ENCODE measurements at regions not wholly inside any gene's neighbourhood (a gene's known extent, or its start where the extent isn't known, plus 50 kb on each side); places are given as distances from the start of the nearest gene placed in this dataset.

GRCh38 chr1:172882385-172882784, 168.4 kb downstream of the TNFSF18 start:
- Histone ChIP-seq H3K9me3 (ENCODE audit: insufficient read depth, low read depth, low read length) (no peaks in the 10 kb centered on the region), H3K9ac (ENCODE audit: low read depth, low read length) (no peak overlapping the region), H3K4me1 (ENCODE audit: insufficient read depth, low read length) (no peaks in the 10 kb centered on the region), H3K27me3 (ENCODE audit: insufficient read depth, low read length) (no peaks in the 10 kb centered on the region), H3K4me3 (ENCODE audit: low read length) (no peak overlapping the region), H3K27ac (ENCODE audit: low read length) (no peak overlapping the region), H3K36me3 (ENCODE audit: insufficient read depth, low read depth, low read length) (no peaks in the 10 kb centered on the region)

- no peaks in the 10 kb centered on the region for H3K9me3 ChIP-seq (ENCODE audit: insufficient read depth, low read depth, low read length)
- no peak overlapping the region for H3K9ac ChIP-seq (ENCODE audit: low read depth, low read length)
- H3K27me3 ChIP-seq (ENCODE audit: insufficient read depth, low read length): no peaks in the 10 kb centered on the region
- no peak overlapping the region for H3K4me3 ChIP-seq (ENCODE audit: low read length)
- H3K36me3 ChIP-seq (ENCODE audit: insufficient read depth, low read depth, low read length): no peaks in the 10 kb centered on the region
- H3K27ac ChIP-seq (ENCODE audit: low read length): no peak overlapping the region
- H3K4me1 ChIP-seq (ENCODE audit: insufficient read depth, low read length): no peaks in the 10 kb centered on the region
Measured at GRCh38 chr1:172882791-172883386, 167.9 kb downstream of the TNFSF18 start.

- Histone ChIP-seq H3K27ac (ENCODE audit: low read length) (no peak overlapping the region), H3K4me3 (ENCODE audit: low read length) (no peak overlapping the region), H3K27me3 (ENCODE audit: insufficient read depth, low read length) (no peaks in the 10 kb centered on the region), H3K9me3 (ENCODE audit: insufficient read depth, low read depth, low read length) (no peaks in the 10 kb centered on the region), H3K36me3 (ENCODE audit: insufficient read depth, low read depth, low read length) (no peaks in the 10 kb centered on the region), H3K9ac (ENCODE audit: low read depth, low read length) (no peak overlapping the region), H3K4me1 (ENCODE audit: insufficient read depth, low read length) (no peaks in the 10 kb centered on the region)
Measured at GRCh38 chr1:172883387-172883791, 167.4 kb downstream of the TNFSF18 start.

DNA sequence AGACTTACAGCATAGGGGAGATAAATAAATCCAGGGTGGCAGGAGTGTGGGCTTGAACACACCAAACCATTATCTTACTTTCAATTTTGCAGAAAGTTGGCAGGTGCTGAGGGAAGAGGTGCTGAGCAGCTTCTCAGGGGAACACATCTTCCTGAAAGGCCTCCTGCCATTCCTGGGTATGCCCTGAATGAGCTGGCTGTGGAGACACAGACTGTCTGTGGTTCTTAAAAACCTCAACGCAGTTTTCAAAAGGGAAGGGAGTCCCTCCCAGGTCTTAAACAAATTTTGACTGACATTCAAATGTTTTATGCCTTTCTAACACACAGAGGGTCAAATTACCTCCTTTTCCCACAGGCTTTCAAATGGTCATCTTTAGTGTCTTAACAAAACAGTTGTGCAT, 166.9 kb downstream of the TNFSF18 start:
- Histone ChIP-seq H3K27me3 (ENCODE audit: insufficient read depth, low read length) (no peaks in the 10 kb centered on the region), H3K4me3 (ENCODE audit: low read length) (no peak overlapping the region), H3K9me3 (ENCODE audit: insufficient read depth, low read depth, low read length) (no peaks in the 10 kb centered on the region), H3K36me3 (ENCODE audit: insufficient read depth, low read depth, low read length) (no peaks in the 10 kb centered on the region), H3K9ac (ENCODE audit: low read depth, low read length) (no peak overlapping the region), H3K4me1 (ENCODE audit: insufficient read depth, low read length) (no peaks in the 10 kb centered on the region; the same call in 1 of the 2 replicates), H3K27ac (ENCODE audit: low read length) (no peak overlapping the region)

- H3K9me3 ChIP-seq (ENCODE audit: insufficient read depth, low read depth, low read length): no peaks in the 10 kb centered on the region
- H3K4me3 ChIP-seq (ENCODE audit: low read length): no peak overlapping the region
- no peaks in the 10 kb centered on the region for H3K36me3 ChIP-seq (ENCODE audit: insufficient read depth, low read depth, low read length)
- no peaks in the 10 kb centered on the region; the same call in 1 of the 2 replicates for H3K4me1 ChIP-seq (ENCODE audit: insufficient read depth, low read length)
- no peak overlapping the region for H3K9ac ChIP-seq (ENCODE audit: low read depth, low read length)
- H3K27me3 ChIP-seq (ENCODE audit: insufficient read depth, low read length): no peaks in the 10 kb centered on the region
- no peak overlapping the region for H3K27ac ChIP-seq (ENCODE audit: low read length)
Measured at GRCh38 chr1:172885411-172885810, 165.3 kb downstream of the TNFSF18 start.

GRCh38 chr1:172885971-172886370, 164.8 kb downstream of the TNFSF18 start:
- Histone ChIP-seq H3K4me1 (ENCODE audit: insufficient read depth, low read length) (no peaks in the 10 kb centered on the region; the same call in 1 of the 2 replicates), H3K9ac (ENCODE audit: low read depth, low read length) (no peak overlapping the region), H3K27ac (ENCODE audit: low read length) (no peak overlapping the region), H3K9me3 (ENCODE audit: insufficient read depth, low read depth, low read length) (no peaks in the 10 kb centered on the region), H3K36me3 (ENCODE audit: insufficient read depth, low read depth, low read length) (no peaks in the 10 kb centered on the region), H3K4me3 (ENCODE audit: low read length) (no peak overlapping the region), H3K27me3 (ENCODE audit: insufficient read depth, low read length) (no peaks in the 10 kb centered on the region)

DNA sequence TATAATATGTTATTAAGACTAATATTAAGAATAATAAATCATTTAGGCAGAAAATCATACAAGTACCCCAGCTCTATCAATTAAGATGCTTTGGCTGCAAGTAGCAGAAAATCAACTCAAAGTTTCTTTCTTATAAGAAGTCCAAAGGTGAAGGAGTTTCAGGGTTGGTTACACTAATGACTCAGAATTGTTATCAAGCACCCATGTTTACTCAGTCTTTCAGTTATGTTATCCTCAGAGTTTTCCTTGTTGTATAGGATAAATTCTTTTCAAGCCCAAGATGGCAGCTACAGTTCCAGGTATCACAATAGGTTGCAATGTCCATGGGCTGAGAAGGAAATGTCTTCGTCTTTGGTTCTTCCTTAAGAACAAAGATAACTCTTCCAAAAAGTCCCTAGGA, 163.6 kb downstream of the TNFSF18 start:
- Histone ChIP-seq H3K9me3 (ENCODE audit: insufficient read depth, low read depth, low read length) (no peaks in the 10 kb centered on the region), H3K4me3 (ENCODE audit: low read length) (no peak overlapping the region), H3K9ac (ENCODE audit: low read depth, low read length) (no peak overlapping the region), H3K36me3 (ENCODE audit: insufficient read depth, low read depth, low read length) (no peaks in the 10 kb centered on the region), H3K4me1 (ENCODE audit: insufficient read depth, low read length) (no peaks in the 10 kb centered on the region; the same call in 1 of the 2 replicates), H3K27me3 (ENCODE audit: insufficient read depth, low read length) (no peaks in the 10 kb centered on the region), H3K27ac (ENCODE audit: low read length) (no peak overlapping the region)

DNA sequence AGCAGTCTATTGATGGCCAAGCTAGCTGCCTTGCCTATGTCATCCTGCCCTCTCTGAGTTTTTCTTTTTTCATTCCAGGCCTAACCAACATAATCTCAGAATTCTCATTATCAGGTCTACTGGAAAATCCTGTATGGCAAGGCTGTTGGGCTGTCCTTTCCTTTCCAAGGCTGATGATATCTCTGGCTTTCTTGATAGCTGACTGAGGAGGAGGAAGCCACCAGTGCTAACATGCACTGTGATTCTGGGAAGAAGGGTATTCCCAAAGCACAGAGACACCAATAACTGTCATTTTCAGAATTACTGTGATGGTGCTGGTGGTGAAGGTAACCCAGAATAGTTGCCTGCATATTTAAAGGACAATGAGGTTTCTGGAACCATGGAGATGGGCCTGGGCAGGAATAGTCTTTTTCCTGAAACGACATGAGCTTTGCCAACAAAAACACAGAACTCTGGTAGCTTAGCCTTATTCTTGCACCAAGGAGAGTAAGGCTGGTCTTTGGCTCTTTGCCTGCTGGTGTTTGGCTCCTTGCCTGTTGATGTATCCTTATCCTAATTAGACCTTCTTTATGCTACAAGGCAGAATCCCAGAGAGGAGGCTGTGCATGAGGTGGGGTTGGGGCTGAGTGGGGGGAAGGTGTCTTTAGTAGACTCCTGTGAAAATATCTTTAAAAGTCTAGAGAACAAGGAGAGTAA, 157.4 kb downstream of the TNFSF18 start:
- H3K9ac ChIP-seq (ENCODE audit: low read depth, low read length): no peak overlapping the region
- no peak overlapping the region for H3K4me3 ChIP-seq (ENCODE audit: low read length)
- H3K9me3 ChIP-seq (ENCODE audit: insufficient read depth, low read depth, low read length): no peaks in the 10 kb centered on the region
- no peaks in the 10 kb centered on the region for H3K27me3 ChIP-seq (ENCODE audit: insufficient read depth, low read length)
- H3K4me1 ChIP-seq (ENCODE audit: insufficient read depth, low read length): no peaks in the 10 kb centered on the region; the same call in 1 of the 2 replicates
- no peak overlapping the region for H3K27ac ChIP-seq (ENCODE audit: low read length)
- H3K36me3 ChIP-seq (ENCODE audit: insufficient read depth, low read depth, low read length): no peaks in the 10 kb centered on the region

GRCh38 chr1:172894349-172895049, 156.2 kb downstream of the TNFSF18 start:
- no peak overlapping the region for H3K9ac ChIP-seq (ENCODE audit: low read depth, low read length)
- H3K9me3 ChIP-seq (ENCODE audit: insufficient read depth, low read depth, low read length): no peaks in the 10 kb centered on the region
- H3K27me3 ChIP-seq (ENCODE audit: insufficient read depth, low read length): no peaks in the 10 kb centered on the region
- H3K4me3 ChIP-seq (ENCODE audit: low read length): no peak overlapping the region
- no peak overlapping the region for H3K27ac ChIP-seq (ENCODE audit: low read length)
- H3K36me3 ChIP-seq (ENCODE audit: insufficient read depth, low read depth, low read length): no peaks in the 10 kb centered on the region
- H3K4me1 ChIP-seq (ENCODE audit: insufficient read depth, low read length): no peaks in the 10 kb centered on the region

- H3K36me3 ChIP-seq (ENCODE audit: insufficient read depth, low read depth, low read length): no peaks in the 10 kb centered on the region
- no peaks in the 10 kb centered on the region for H3K9me3 ChIP-seq (ENCODE audit: insufficient read depth, low read depth, low read length)
- H3K4me1 ChIP-seq (ENCODE audit: insufficient read depth, low read length): no peaks in the 10 kb centered on the region
- no peak overlapping the region for H3K9ac ChIP-seq (ENCODE audit: low read depth, low read length)
- H3K4me3 ChIP-seq (ENCODE audit: low read length): no peak overlapping the region
- H3K27me3 ChIP-seq (ENCODE audit: insufficient read depth, low read length): no peaks in the 10 kb centered on the region
- no peak overlapping the region for H3K27ac ChIP-seq (ENCODE audit: low read length)
Measured at GRCh38 chr1:172895050-172895460, 155.7 kb downstream of the TNFSF18 start.

DNA sequence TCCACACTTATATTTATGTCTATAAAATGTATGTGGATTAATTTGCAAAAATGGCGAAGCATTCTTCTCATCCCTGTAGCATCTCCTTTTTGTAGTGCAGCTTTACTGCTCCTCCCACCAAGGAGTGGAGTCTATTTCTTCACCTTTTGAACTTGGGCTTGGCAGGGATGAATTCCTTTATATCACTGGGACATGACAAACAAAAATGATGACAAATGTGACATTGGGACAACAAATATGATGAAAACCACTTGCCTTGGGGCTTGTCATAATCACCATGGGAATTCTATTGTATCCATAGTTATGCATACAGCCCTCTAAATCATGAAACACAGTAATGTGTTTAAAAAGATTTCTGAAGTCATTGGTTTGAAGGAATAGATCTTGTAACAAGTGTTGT, 155.0 kb downstream of the TNFSF18 start:
- Histone ChIP-seq H3K9me3 (ENCODE audit: insufficient read depth, low read depth, low read length) (no peaks in the 10 kb centered on the region), H3K27me3 (ENCODE audit: insufficient read depth, low read length) (no peaks in the 10 kb centered on the region), H3K4me1 (ENCODE audit: insufficient read depth, low read length) (no peaks in the 10 kb centered on the region), H3K9ac (ENCODE audit: low read depth, low read length) (no peak overlapping the region), H3K27ac (ENCODE audit: low read length) (no peak overlapping the region), H3K4me3 (ENCODE audit: low read length) (no peak overlapping the region), H3K36me3 (ENCODE audit: insufficient read depth, low read depth, low read length) (no peaks in the 10 kb centered on the region)

GRCh38 chr1:172897738-172898137, 153.0 kb downstream of the TNFSF18 start:
- Histone ChIP-seq H3K4me3 (ENCODE audit: low read length) (no peak overlapping the region), H3K27ac (ENCODE audit: low read length) (no peak overlapping the region), H3K9ac (ENCODE audit: low read depth, low read length) (no peak overlapping the region), H3K9me3 (ENCODE audit: insufficient read depth, low read depth, low read length) (no peaks in the 10 kb centered on the region), H3K4me1 (ENCODE audit: insufficient read depth, low read length) (no peaks in the 10 kb centered on the region), H3K36me3 (ENCODE audit: insufficient read depth, low read depth, low read length) (no peaks in the 10 kb centered on the region), H3K27me3 (ENCODE audit: insufficient read depth, low read length) (no peaks in the 10 kb centered on the region)

All from iPS-20b (cell line).